IMR-90 (cell line): ENCODE measurements at regions not wholly inside any gene's neighbourhood (a gene's known extent, or its start where the extent isn't known, plus 50 kb on each side); places are given as distances from the start of the nearest gene placed in this dataset.

Source experiments
- ATAC-seq: fragments of 200-7000 bp; cut with Tn5 transposase; 2 replicates; pipeline ENCODE4 v1.9.1; 2020; ENCODE audit warnings: low read depth, mild to moderate bottlenecking, moderate library complexity
- BruUV-seq: library from RNA; stranded (reverse); fragments of 400-500 nt; replicated peaks from 2 replicates; lab custom pipeline; 2021; lab: Mats Ljungman, UMichigan
- CTCF ChIA-PET: fragments of 300-600 bp; formaldehyde crosslinking; extraction: SDS; loops from one replicate; lab custom pipeline; 2021; ENCODE audit warnings: antibody characterized with exemption; lab: Yijun Ruan, JAX
- POLR2A ChIA-PET: fragments of 300-600 bp; sonication (Branson Sonifier 250); formaldehyde crosslinking; loops from one replicate; lab custom pipeline; 2022; ENCODE audit warnings: antibody characterized with exemption; ENCODE audit not compliant: unreplicated experiment; lab: Charles Lee
- DNase-seq: peaks from one replicate; pipeline ENCODE4 v3.0.0; 2013
- H2AFZ ChIP-seq: replicated peaks from 2 replicates; pipeline ENCODE3; 2013; ENCODE audit warnings: low read length, mild to moderate bottlenecking; ENCODE audit not compliant: poor library complexity
- H2AK5ac ChIP-seq: 2 replicates; pipeline ENCODE4 v1.6.1; 2013; ENCODE audit warnings: low read depth, low read length, inconsistent platforms
- H2AK9ac ChIP-seq: replicated peaks from 2 replicates; pipeline ENCODE3; 2013; ENCODE audit warnings: mild to moderate bottlenecking, low read depth, low read length, moderate library complexity; ENCODE audit not compliant: poor library complexity
- H2BK120ac ChIP-seq: 2 replicates; pipeline ENCODE4 v1.6.1; 2013; ENCODE audit warnings: low read depth, low read length, inconsistent platforms
- H2BK15ac ChIP-seq: 3 replicates; pipeline ENCODE4 v1.6.1; 2013; ENCODE audit warnings: low read depth, low read length, inconsistent platforms
- H2BK20ac ChIP-seq: 2 replicates; pipeline ENCODE4 v1.6.1; 2013; ENCODE audit warnings: low read depth, mild to moderate bottlenecking, inconsistent platforms, low read length, moderate library complexity
- H2BK5ac ChIP-seq: 2 replicates; pipeline ENCODE4 v1.6.1; 2013; ENCODE audit warnings: mild to moderate bottlenecking, low read depth, low read length, inconsistent platforms; ENCODE audit not compliant: poor library complexity, severe bottlenecking
- H3K14ac ChIP-seq: replicated peaks from 2 replicates; pipeline ENCODE4 v1.6.1; 2013; ENCODE audit warnings: low read depth, low read length, inconsistent platforms
- H3K18ac ChIP-seq: 2 replicates; pipeline ENCODE4 v1.6.1; 2013; ENCODE audit warnings: low read depth, low read length, control low read depth
- H3K23ac ChIP-seq: 2 replicates; pipeline ENCODE4 v1.6.1; 2013; ENCODE audit warnings: low read depth, low read length, inconsistent platforms
- H3K27ac ChIP-seq: 2 replicates; pipeline ENCODE4 v1.5.1; 2013; ENCODE audit warnings: mild to moderate bottlenecking, control low read depth, low read length; ENCODE audit not compliant: insufficient read depth
- H3K27me3 ChIP-seq: 2 replicates; pipeline ENCODE4 v1.6.1; 2013; ENCODE audit warnings: low read length; ENCODE audit not compliant: control insufficient read depth, insufficient read depth
- H3K36me3 ChIP-seq: 2 replicates; pipeline ENCODE4 v1.6.1; 2013; ENCODE audit warnings: low read length, mixed read lengths; ENCODE audit not compliant: control insufficient read depth, insufficient read depth
- H3K4ac ChIP-seq: 2 replicates; pipeline ENCODE4 v1.6.1; 2013; ENCODE audit warnings: low read depth, low read length, inconsistent platforms
- H3K4me1 ChIP-seq: 2 replicates; pipeline ENCODE4 v1.6.1; 2013; ENCODE audit warnings: low read length, mixed read lengths; ENCODE audit not compliant: control insufficient read depth, insufficient read depth
- H3K4me2 ChIP-seq: 2 replicates; pipeline ENCODE4 v1.6.1; 2013; ENCODE audit warnings: low read depth, mild to moderate bottlenecking, control low read depth, low read length, moderate library complexity
- H3K4me3 ChIP-seq: 2 replicates; pipeline ENCODE4 v1.5.1; 2013; ENCODE audit warnings: low read depth, mild to moderate bottlenecking, control low read depth, low read length, moderate library complexity; ENCODE audit not compliant: insufficient read depth
- H3K56ac ChIP-seq: 2 replicates; pipeline ENCODE4 v1.6.1; 2013; ENCODE audit warnings: low read length, inconsistent platforms; ENCODE audit not compliant: insufficient read depth; ENCODE audit errors: extremely low read depth
- H3K79me1 ChIP-seq, 2 experiments: 2 replicates each; pipeline ENCODE4 v1.6.1; 2013; ENCODE audit warnings: low read length in 2 of 2, inconsistent platforms in 1 of 2, low read depth in 1 of 2
- H3K9ac ChIP-seq: 2 replicates; pipeline ENCODE4 v1.6.1; 2013; ENCODE audit warnings: low read depth, low read length, control low read depth
- H3K9me1 ChIP-seq: 2 replicates; pipeline ENCODE4 v1.6.1; 2013; ENCODE audit warnings: low read length, inconsistent platforms; ENCODE audit not compliant: insufficient read depth
- H3K9me3 ChIP-seq: 2 replicates; pipeline ENCODE4 v1.6.1; 2013; ENCODE audit warnings: low read length; ENCODE audit not compliant: control insufficient read depth, insufficient read depth
- H4K20me1 ChIP-seq: 2 replicates; pipeline ENCODE4 v1.6.1; 2013; ENCODE audit warnings: low read length, inconsistent platforms; ENCODE audit not compliant: insufficient read depth
- H4K5ac ChIP-seq: 2 replicates; pipeline ENCODE4 v1.6.1; 2013; ENCODE audit warnings: mild to moderate bottlenecking, low read depth, low read length, control low read depth
- H4K8ac ChIP-seq, 2 experiments: 2 replicates each; pipeline ENCODE4 v1.6.1; 2013; ENCODE audit warnings: low read depth in 2 of 2, low read length in 2 of 2, control low read depth in 1 of 2, inconsistent platforms in 1 of 2
- H4K91ac ChIP-seq: 2 replicates; pipeline ENCODE4 v1.6.1; 2013; ENCODE audit warnings: low read depth, low read length, inconsistent platforms; ENCODE audit not compliant: insufficient read depth
- BHLHE40 ChIP-seq: fragments of 150-350 bp; IDR thresholded peaks from 2 replicates; pipeline ENCODE4 v1.6.1; 2016; ENCODE audit warnings: mild to moderate bottlenecking, low read depth, low read length
- CEBPB ChIP-seq: IDR thresholded peaks from 2 replicates; pipeline ENCODE4 v1.6.1; 2012; ENCODE audit warnings: low read depth, low read length, improper control_type of control experiment
- CHD1 ChIP-seq: IDR thresholded peaks from 2 replicates; pipeline ENCODE4 v1.6.1; 2012; ENCODE audit warnings: low read depth, low read length, improper control_type of control experiment
- CTCF ChIP-seq: conservative IDR thresholded peaks from 2 replicates; pipeline ENCODE4 v1.5.1; 2012; ENCODE audit warnings: mild to moderate bottlenecking, low read depth, low read length, improper control_type of control experiment
- ELK1 ChIP-seq: fragments of 150-350 bp; IDR thresholded peaks from 2 replicates; pipeline ENCODE4 v1.6.1; 2016; ENCODE audit warnings: low read depth, mild to moderate bottlenecking, low read length, moderate library complexity, borderline replicate concordance
- FOS ChIP-seq: fragments of 150-350 bp; IDR thresholded peaks from 2 replicates; pipeline ENCODE4 v1.6.1; 2016; ENCODE audit warnings: low read depth, low read length
- MXI1 ChIP-seq: IDR thresholded peaks from 2 replicates; pipeline ENCODE4 v1.6.1; 2012; ENCODE audit warnings: low read depth, mild to moderate bottlenecking, low read length, moderate library complexity, borderline replicate concordance
- NFE2L2 ChIP-seq: fragments of 150-350 bp; IDR thresholded peaks from 2 replicates; pipeline ENCODE4 v1.6.1; 2016; ENCODE audit warnings: low read depth, mild to moderate bottlenecking, low read length
- POLR2A ChIP-seq: IDR thresholded peaks from 2 replicates; pipeline ENCODE4 v1.6.1; 2012; ENCODE audit warnings: mild to moderate bottlenecking, low read depth, low read length
- RCOR1 ChIP-seq: IDR thresholded peaks from 2 replicates; pipeline ENCODE4 v1.6.1; 2012; ENCODE audit warnings: mild to moderate bottlenecking, low read length, improper control_type of control experiment; ENCODE audit not compliant: insufficient replicate concordance
- RFX5 ChIP-seq: IDR thresholded peaks from 2 replicates; pipeline ENCODE4 v1.8.0; 2012; ENCODE audit warnings: low read depth, mild to moderate bottlenecking, low read length, moderate library complexity
- SMC3 ChIP-seq: fragments of 150-350 bp; IDR thresholded peaks from 2 replicates; pipeline ENCODE4 v1.6.1; 2016; ENCODE audit warnings: low read depth, mild to moderate bottlenecking, antibody characterized with exemption, low read length, moderate library complexity
- WGBS, 2 experiments: methylation state at CpG; one replicate each; pipeline versions ENCODE4 v1.1.5 to v1.1.7; 2013; ENCODE audit warnings: missing lambda C conversion rate in 2 of 2; ENCODE audit not compliant: insufficient read length in 1 of 2; ENCODE audit errors: extremely low coverage in 2 of 2; 5-methylcytosine and 5-hydroxymethylcytosine counted together
- dilution Hi-C: fragments of 300-500 bp; cut with HindIII; formaldehyde crosslinking; loops from one replicate; pipeline ENCODE4 v1.14.3; 2018; ENCODE audit warnings: low sequenced_read_pairs; ENCODE audit not compliant: unreplicated experiment
- in situ Hi-C: fragments of 300-500 bp; cut with MboI; formaldehyde crosslinking; loops from 3 replicates; pipeline ENCODE4 v1.14.3; 2019; ENCODE audit warnings: low sequenced_read_pairs, inconsistent platforms, mixed read lengths
- intact Hi-C: fragments of 100-400 bp; cut with micrococcal nuclease; formaldehyde crosslinking; loops from 2 replicates; pipeline ENCODE4 v1.10.0; 2022

GRCh38 chr2:119078796-119079195 is 79.8 kb downstream of the C1QL2 start:
- H2BK120ac ChIP-seq = no peak overlapping the region
- H2BK20ac ChIP-seq = no peak overlapping the region
- no peak overlapping the region for H3K14ac ChIP-seq
- no peaks in the 10 kb centered on the region for H3K9me1 ChIP-seq
- no peak for DNase-seq
- WGBS, 2 experiments = no CpG with 5 or more reads among the region's 3 CpGs
- no peak overlapping the region for H2AFZ ChIP-seq
- dilution Hi-C loops (no loop called here), in situ Hi-C loops (no loop called here), intact Hi-C loops (no loop called here)
- no peaks in the 10 kb centered on the region; the same call in 1 of the 2 replicates for H3K27me3 ChIP-seq
- no peaks in the 10 kb centered on the region for H4K20me1 ChIP-seq
- no peak overlapping the region for H3K9ac ChIP-seq
- no peak overlapping the region for H3K4me2 ChIP-seq
- no peak overlapping the region for H4K5ac ChIP-seq
- H4K8ac ChIP-seq = no peak overlapping the region
- TF ChIP-seq RFX5 (no peak), RCOR1 (no peak), CEBPB (no peak), BHLHE40 (no peak), NFE2L2 (no peak), CTCF (no peak), FOS (no peak), ELK1 (no peak), SMC3 (no peak), CHD1 (no peak), POLR2A (no peak), MXI1 (no peak)
- H3K18ac ChIP-seq = no peak overlapping the region
- no peak overlapping the region for H2AK5ac ChIP-seq
- H3K4me1 ChIP-seq = no peaks in the 10 kb centered on the region
- H3K79me1 ChIP-seq = no peaks in the 10 kb centered on the region
- no peaks in the 10 kb centered on the region for H3K9me3 ChIP-seq
- ATAC-seq = no peak
- H3K4ac ChIP-seq = no peak overlapping the region
- H3K36me3 ChIP-seq = no peaks in the 10 kb centered on the region
- CTCF ChIA-PET = no interaction called here
- no peak overlapping the region for H3K23ac ChIP-seq
- H4K91ac ChIP-seq = no peak overlapping the region
- H2AK9ac ChIP-seq = no peak overlapping the region
- no peak overlapping the region for H3K56ac ChIP-seq
- no peak overlapping the region for H3K27ac ChIP-seq
- no peak overlapping the region for H2BK15ac ChIP-seq
- no peak overlapping the region for H2BK5ac ChIP-seq
- BruUV-seq = no TSS peak
- no peak overlapping the region for H3K4me3 ChIP-seq
- POLR2A ChIA-PET = no interaction called here
